ENCODE measurements at regions not wholly inside any gene's neighbourhood (a gene's known extent, or its start where the extent isn't known, plus 50 kb on each side); places are given as distances from the start of the nearest gene placed in this dataset.

GRCh38 chr16:13684819-13685563, 235.0 kb upstream of the ERCC4 start:
- Mint-ChIP-seq H3K36me3 (no peaks in the 10 kb centered on the region), H3K27ac (no peak overlapping the region), H3K27me3 (ENCODE audit: low read depth in 3 of 3) (no peaks in the 10 kb centered on the region), H3K4me3 (no peak overlapping the region), H3K9me3 (peaks cover 0 to 7% (median 2%) of the 10 kb centered on the region in 7 donors), H3K4me1 (no peaks in the 10 kb centered on the region)
- Histone ChIP-seq H3K4me1 (ENCODE audit: control insufficient read depth in 1 of 2, insufficient read depth in 2 of 2, low read length in 2 of 2) (no peaks in the 10 kb centered on the region), H4K20me1 (ENCODE audit: insufficient read depth, low read length) (no peaks in the 10 kb centered on the region), H3K9ac (ENCODE audit: insufficient read depth, low read length, poor library complexity, severe bottlenecking) (no peak overlapping the region), H3K27me3 (ENCODE audit: control insufficient read depth in 2 of 2, insufficient read depth in 2 of 2, low read length in 2 of 2) (no peaks in the 10 kb centered on the region), H3K4me3 (replicated peaks in 1 of 3; ENCODE audit: low read depth in 2 of 3, low read length in 3 of 3) (no peak overlapping the region), H2AFZ (ENCODE audit: insufficient read depth, low read depth, low read length, poor library complexity, severe bottlenecking) (no peak overlapping the region), H3K27ac (ENCODE audit: low read depth in 1 of 2, low read length in 2 of 2) (no peak overlapping the region), H3K36me3 (replicated peaks in 1 of 2; ENCODE audit: control insufficient read depth in 1 of 2, insufficient read depth in 2 of 2, low read length in 2 of 2) (no peaks in the 10 kb centered on the region), H3K9me3 (replicated peaks in 1 of 2; ENCODE audit: control insufficient read depth in 1 of 2, insufficient read depth in 1 of 2, low read length in 2 of 2) (peaks cover 0 to 3% of the 10 kb centered on the region in 2 donors), H3K4me2 (replicated peaks; ENCODE audit: extremely low read depth, low read length, poor library complexity, severe bottlenecking) (no peak overlapping the region), H3K79me2 (ENCODE audit: insufficient read depth, low read length) (no peaks in the 10 kb centered on the region)
- no peak for DNase-seq
- intact Hi-C loops (cut with micrococcal nuclease): no loop called here
- WGBS (ENCODE audit: insufficient coverage): 100% methylated on average over 2 of the region's 5 CpGs
- TF ChIP-seq CTCF (IDR thresholded peaks at IDR 0.05): no peak

GRCh38 chr16:13696017-13696416, 223.9 kb upstream of the ERCC4 start:
- Histone ChIP-seq H3K4me1 (ENCODE audit: control insufficient read depth in 1 of 2, insufficient read depth in 2 of 2, low read length in 2 of 2) (no peaks in the 10 kb centered on the region), H3K4me3 (replicated peaks in 1 of 3; ENCODE audit: low read depth in 2 of 3, low read length in 3 of 3) (no peak overlapping the region), H3K27me3 (ENCODE audit: control insufficient read depth in 2 of 2, insufficient read depth in 2 of 2, low read length in 2 of 2) (no peaks in the 10 kb centered on the region), H3K36me3 (replicated peaks in 1 of 2; ENCODE audit: control insufficient read depth in 1 of 2, insufficient read depth in 2 of 2, low read length in 2 of 2) (no peaks in the 10 kb centered on the region), H3K9me3 (replicated peaks in 1 of 2; ENCODE audit: control insufficient read depth in 1 of 2, insufficient read depth in 1 of 2, low read length in 2 of 2) (peaks cover 15 to 37% of the 10 kb centered on the region in 2 donors), H4K20me1 (ENCODE audit: insufficient read depth, low read length) (no peaks in the 10 kb centered on the region), H3K9ac (ENCODE audit: insufficient read depth, low read length, poor library complexity, severe bottlenecking) (no peak overlapping the region), H3K79me2 (ENCODE audit: insufficient read depth, low read length) (no peaks in the 10 kb centered on the region), H3K4me2 (replicated peaks; ENCODE audit: extremely low read depth, low read length, poor library complexity, severe bottlenecking) (no peak overlapping the region), H2AFZ (ENCODE audit: insufficient read depth, low read depth, low read length, poor library complexity, severe bottlenecking) (no peak overlapping the region), H3K27ac (ENCODE audit: low read depth in 1 of 2, low read length in 2 of 2) (no peak overlapping the region)
- Mint-ChIP-seq H3K27me3 (ENCODE audit: low read depth in 3 of 3) (no peaks in the 10 kb centered on the region), H3K36me3 (no peaks in the 10 kb centered on the region), H3K27ac (no peak overlapping the region), H3K9me3 (peaks cover 16 to 40% (median 22%) of the 10 kb centered on the region in 7 donors), H3K4me3 (no peak overlapping the region), H3K4me1 (no peaks in the 10 kb centered on the region)
- TF ChIP-seq CTCF (IDR thresholded peaks at IDR 0.05): no peak
- no peak for DNase-seq
- intact Hi-C loops (cut with micrococcal nuclease): no loop called here

All from CD14-positive monocyte (primary cell).